ENCODE measurements at regions not wholly inside any gene's neighbourhood (a gene's known extent, or its start where the extent isn't known, plus 50 kb on each side); places are given as distances from the start of the nearest gene placed in this dataset.

DNA sequence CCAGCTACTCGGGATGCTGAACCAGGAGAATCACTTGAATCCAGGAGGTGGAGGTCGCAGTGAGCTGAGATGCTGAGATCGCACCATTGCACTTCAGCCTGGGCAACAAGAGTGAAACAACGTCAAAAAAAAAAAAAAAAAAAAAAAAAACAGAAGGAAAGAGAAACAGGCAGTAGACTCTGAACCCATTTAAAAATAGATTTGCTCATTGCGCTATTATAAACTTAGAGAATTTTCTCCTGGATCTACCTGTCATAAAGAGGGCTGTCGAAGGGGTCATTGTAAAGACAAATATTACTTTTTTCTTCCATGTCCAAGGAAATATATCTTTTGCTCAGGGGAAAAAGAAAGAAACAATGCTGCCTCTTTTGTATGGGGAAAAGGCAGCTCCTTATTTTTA is 425.0 kb upstream of the ID2 start:
- no peak for DNase-seq (ENCODE audit: low spot score)

DNA sequence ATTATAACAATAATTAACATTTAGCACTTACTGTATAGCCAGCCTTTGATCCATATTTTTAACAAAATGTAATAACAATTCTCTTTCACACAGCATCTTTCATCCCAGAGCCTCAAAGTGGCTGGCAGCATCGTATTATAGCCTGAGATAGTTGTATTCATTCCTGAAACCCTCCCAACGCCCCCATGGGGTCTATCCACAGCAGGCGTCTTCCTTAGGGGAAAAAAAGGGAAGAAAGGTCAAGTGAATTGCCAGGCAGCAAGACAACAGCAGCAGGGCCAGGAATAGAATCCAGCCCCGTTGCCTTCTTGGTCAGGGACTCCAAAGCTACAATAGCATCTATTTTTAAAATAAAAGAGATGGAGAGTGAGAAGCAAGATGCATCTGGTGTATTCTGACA is 424.4 kb upstream of the ID2 start:
- DNase-seq (ENCODE audit: low spot score), result no peak

DNA sequence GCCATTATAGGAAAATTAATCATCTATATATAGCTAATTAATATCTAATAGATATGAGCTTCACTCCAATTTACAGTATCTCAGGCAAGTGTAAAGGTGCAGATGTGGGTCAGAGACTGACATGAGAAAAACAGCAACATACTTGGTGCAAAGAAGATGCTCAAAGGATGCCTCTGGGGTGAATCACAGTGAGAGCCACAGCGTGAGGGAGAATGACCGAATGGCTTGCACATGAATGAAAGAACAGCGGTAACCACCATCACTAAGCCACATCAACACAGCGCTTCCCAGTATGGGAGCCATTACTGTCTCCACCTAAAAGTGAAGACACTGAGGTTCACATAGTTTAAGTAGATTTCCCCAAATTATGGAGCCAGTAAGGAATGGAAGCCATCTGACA is 423.4 kb upstream of the ID2 start:
- no peak for DNase-seq (ENCODE audit: low spot score)

DNA sequence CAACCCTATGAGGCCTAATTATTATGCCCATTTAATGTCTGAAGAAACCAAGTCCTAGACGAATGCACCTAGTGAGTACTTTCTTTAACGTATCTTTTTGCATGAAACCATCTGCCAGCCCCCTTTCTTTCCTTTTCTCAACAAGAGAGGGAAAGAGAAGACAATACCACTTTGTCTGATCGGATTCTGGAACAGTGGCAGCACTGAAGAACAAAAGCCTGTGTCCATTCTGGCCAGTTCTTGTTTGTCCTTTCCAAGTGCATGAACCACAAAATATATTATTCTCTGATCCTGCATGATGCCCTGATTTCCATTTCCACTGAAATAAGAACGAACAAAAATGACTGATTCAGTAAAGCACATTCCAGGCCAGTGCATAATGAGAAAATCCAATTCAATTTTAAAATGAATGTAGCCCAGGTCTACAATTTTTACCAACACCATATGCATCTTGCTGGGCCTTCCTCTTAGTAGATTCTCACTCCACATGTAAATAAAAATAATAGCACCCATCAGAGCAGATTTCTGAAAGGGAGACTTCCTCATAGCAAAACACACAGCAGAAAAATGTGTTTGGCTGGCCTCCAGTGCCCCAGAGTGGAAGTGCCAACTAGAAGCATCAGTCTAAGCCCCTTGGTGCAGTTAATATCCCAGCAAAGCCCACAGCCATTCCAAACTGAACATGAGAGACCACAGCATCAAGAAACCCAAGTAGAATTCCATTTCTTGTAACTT is 422.6 kb upstream of the ID2 start:
- no peak for DNase-seq (ENCODE audit: low spot score)

DNA sequence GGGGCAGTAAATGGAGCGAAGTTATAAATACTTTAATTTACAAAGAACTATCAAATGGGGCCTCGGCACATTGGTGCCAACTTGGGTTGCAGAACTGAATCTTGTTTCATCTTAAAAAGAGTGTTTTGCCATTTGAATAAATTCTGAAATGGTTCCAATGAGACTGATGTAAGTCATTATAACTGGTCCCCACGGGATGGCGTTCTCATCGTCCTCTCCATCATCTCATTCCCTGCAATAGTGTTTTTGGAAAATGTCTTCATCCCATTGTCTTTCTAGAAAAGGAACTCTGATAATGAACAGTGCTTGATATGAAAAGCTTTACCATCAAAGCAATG is 422.0 kb upstream of the ID2 start:
- no peak for DNase-seq (ENCODE audit: low spot score)

DNA sequence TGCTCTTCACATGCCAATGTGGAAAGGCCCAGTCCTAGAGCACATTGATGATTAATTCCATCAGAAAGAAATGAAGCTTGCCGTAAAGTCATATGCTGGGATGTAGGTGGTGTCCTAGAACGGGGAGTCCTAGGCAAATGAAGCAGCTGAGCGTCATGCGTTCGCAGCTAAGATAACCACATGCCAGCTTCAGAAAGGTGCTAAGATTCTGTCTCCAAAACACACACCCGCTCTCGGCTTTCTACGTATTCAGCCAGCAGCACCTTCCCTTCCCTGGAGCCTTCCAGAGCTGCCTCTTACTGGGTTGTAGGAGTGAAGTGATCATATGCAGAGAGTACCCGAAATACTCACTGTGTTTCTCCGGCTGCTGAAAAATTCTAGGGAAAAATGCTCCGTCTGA is 421.6 kb upstream of the ID2 start:
- DNase-seq (ENCODE audit: low spot score), result no peak

DNA sequence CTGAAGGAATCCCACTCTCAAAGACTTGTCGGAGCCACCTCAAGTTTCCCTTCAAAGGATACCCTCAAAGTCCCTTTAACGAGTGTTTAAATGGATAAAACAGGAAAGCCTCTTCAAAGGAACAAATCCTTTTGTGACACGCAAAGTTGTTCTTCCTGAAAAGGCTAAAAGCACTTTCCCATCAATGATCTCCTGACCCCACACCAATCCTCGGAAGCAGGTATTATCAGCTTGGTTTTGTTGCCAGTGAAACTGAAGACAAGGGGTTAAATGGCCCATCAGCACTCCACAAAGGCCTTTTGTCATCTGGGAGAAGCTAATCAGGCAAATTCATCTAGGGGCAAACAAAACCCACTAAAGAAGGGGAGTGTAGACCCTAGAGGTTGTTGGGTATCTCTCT is 418.0 kb upstream of the ID2 start:
- DNase-seq (ENCODE audit: low spot score), result no peak

DNA sequence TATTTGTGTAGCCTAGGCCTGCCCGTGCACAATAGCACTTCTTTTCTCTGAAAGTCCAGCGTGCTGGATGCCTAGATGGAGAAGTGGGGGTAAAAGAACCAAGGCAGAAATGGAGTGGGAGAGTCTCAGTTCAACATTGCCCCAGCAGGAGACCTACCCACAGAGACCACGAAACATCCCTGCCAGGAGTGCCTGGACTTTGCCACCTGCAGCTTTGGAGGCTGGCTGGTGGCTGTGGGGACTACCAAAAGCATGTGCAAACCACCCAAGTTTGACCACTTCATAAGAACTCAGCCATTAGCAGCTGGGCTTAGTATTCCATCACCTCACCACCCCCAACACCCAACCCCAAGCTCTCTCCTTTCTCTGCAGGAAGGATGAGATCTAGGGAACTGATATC is 416.9 kb upstream of the ID2 start:
- DNase-seq (ENCODE audit: low spot score), result peak; percentile 41

DNA sequence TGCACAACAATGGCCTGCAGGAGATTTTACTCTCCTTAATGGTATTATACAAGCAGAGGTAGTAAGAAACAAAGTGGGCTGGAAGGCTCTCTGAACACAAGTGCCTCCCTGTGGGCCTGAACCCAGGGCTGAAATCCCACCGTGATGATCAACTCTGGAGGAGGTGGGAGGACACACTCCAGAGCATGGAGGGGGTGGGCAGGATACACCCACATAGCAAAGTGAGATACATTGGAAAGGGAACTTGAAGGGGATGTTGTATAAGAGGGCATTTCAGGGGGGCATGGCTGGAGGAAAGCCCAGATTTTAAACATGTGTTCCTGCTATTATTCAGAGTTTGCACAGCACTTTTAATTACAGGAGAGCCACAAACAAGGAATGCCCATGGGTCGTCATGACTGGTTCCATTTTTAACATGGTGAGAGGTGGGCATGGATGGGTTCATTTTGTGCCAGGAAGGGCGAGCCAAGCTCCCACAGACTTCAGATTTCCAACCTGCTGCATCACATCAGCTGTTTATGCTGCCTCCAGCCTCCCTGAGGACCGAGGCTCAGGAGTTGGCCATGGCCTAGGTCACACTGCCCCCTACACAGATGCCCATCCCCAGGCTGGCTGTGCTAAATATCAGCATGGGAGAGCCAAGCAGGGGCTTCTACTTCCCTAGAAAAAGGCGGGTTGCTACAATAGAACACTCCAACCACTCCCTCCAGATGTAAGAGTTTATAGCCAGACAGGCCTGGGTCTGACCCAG is 416.2 kb upstream of the ID2 start:
- no peak for DNase-seq (ENCODE audit: low spot score)

DNA sequence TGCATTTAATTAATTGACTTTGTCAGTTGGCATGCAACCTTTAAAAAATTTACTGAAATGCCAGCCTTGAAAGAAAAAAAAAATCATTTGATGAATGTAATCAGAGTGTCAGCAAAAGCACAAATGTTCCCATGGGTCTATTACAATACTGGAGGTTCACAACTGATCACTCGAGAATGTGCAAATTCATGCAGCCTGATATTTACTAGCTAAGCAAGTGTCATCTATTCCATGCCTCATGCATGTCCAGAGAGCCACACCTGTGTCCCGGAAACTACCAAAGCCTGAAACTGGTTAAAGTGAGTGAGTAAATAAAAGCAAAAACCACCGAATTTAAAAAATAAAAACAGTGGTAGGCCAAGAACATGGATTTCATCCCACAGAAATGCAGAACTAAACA is 415.3 kb upstream of the ID2 start:
- no peak for DNase-seq (ENCODE audit: low spot score)

DNA sequence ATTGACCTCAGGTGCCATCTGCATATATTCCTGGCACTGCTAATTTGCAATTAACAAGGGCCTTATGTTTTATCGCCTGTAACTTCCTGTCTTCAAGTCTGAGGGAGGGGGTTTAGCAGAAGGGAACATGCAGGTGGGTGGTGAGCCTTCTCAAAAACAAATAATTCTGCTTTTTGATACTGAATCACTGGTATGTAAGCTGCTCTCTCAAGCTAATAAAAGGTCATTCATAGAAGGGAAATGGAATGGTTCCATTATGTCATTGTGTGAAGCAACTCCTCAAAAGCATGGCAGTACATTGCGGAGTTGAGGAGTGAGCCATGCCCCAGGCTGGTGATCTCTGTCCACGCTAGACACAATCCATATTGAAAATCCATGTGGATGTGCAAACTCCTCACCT is 414.8 kb upstream of the ID2 start:
- no peak for DNase-seq (ENCODE audit: low spot score)

DNA sequence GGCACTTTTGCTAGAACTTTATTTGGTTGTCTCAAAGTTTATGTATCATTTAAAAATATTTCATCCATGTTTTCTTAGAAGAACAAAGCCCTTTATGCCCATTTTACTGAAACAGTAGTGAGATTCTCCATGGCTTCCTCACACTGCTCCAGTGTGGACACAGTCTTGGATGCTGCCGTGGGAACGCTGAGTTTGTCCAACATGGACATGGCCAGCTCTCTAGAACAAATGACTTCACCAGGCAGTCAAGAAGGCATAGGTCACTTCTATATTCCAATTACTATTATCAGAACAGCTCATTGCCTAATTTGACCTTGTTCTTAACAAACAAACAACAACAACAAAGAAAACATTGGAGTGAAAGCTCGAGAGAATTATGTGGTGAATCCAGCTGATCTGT is 414.1 kb upstream of the ID2 start:
- DNase-seq (ENCODE audit: low spot score), result no peak

DNA sequence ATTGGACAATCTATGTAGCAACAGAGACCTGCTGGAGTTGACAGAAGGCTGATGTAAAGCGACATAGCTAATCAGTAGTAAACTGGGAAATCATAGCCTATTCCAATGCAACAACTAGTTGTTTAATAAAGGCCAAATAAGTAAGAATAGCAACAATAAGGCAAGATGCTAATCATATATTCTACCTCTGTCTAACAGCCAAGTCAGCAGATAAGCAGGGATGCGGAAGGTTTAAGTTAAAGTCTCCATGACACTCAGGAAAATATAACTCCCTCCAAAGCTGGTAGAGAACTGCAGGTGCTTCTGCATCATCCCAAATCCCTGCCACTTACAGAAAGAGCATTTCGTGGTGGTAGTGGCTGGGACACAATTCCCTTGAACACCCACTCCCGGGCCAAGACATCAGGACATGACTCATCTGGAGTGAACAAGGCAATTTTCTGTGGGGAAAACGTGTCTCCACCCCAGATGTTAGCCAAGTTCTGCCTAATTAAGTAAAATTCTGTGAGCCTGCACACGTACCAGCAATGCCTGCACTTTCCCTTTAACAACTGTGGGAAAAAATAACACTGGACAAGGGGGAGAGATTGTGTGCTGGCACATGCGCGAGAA is 413.6 kb upstream of the ID2 start:
- peak; percentile 6 for DNase-seq (ENCODE audit: low spot score)

DNA sequence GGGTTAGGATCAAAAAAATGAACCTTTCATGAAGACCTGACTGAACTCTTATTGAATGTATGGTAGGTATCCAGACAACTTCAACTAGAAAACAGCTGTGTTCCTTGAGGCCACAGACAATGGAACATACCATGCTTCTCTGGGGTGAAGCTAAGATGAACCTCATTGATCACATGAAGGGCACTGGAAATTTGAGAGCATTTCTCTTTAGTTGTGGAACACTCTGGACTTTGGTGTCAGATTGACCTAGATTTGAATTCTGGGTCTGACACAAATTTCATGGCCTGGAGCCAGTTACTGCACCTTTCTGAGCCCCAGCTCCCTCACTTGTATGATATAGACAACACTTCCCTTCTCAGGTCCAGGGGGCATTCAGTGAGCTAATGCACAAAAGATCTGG is 411.2 kb upstream of the ID2 start:
- no peak for DNase-seq (ENCODE audit: low spot score)

DNA sequence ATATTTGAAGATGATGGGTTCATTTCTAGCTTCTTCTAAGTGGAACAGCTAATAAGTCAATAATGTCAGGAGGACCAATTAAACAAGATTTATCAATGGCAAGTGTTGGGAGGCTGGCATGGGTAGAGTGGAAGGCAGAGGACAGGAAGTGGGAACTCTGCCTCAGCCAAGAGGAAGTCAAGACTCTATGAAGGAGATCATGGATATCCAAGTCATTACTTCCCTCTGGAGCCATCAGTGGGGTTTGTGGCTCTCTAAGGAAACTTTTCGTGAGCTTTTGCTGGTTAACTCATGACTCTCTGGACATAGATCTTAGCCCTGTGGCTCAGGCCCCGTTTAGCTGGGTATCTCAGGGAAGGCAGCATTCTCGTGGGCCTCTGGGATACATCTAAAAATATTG is 410.4 kb upstream of the ID2 start:
- DNase-seq (ENCODE audit: low spot score), result no peak

DNA sequence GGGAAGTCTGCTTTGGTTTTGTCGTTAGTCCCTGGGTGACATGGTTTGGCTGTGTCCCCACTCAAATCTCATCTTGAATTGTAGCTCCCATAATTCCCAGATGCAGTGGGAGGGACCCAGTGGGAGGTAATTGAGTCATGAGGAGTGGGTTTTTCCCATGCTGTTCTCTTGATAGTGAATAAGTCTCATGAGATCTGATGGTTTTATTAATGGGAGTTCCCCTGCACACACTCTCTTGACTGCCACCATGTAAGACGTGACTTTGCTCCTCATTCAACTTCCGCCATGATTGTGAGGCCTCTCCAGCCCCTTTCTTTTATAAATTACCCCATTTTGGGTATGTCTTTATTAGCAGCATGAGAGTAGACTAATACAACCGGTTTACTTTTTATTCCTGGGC is 405.8 kb upstream of the ID2 start:
- no peak for DNase-seq (ENCODE audit: low spot score)

DNA sequence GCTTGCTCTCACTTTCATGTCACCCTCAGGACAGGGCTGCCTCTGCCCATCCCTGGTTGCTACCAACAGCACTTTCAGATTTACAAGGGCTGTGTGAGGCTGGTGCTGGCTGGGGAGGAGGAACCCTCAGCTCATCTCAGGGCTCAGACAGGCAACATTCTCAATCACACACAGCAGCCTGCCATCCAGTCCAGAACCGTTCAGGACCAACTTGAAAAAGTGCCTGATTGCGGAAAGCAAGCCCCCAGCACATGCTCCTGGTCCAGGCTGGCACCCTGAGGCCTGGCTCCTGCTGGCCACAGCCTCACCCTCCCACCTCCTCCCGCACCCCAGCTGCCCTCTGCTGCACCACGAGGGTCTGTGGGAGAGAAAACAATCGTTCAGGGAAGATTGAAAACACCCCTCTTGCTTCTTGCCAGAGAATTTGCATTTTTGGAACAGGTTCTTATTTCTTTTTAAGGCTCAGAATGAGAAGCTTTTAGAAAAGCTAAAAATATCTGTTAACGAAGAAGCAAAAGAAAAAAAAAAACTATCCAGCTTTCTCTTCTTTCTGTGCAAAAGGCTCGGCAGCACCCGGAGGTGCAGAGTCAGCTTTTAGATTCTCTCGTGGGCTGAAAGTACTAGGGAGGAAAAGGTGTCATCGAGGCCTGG is 403.8 kb upstream of the ID2 start:
- no peak for DNase-seq (ENCODE audit: low spot score)

DNA sequence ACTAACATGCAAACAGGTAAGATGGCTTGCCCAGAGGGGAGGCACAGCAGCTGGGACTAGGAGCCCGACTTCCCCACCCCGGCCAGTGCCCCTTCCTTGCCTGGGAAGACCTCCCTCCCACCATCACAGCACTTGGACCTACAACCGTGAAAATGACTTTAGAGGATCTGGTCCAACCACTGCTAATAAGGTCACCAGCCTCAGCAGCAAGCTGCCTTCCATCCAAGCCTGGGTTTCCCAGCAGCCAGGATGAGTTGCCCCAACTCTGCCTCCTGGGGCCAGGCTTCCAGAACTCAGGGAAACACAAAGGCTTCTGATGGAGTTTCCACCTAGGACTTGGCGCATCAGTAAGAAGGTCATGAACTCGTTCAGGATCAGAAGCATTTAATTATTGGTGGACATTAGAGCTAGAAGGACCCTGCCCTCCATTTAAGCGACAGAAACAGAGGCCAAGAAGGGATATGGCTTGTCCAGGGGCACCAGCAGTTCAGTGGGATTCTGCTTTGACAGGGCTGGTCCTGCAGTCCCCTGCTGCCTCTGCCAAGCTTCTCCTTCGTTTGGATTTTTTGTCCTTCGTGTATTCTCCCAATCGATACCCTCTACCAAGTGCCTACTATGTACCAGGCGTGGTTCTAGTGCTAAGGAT is 403.0 kb upstream of the ID2 start:
- DNase-seq (ENCODE audit: low spot score), result no peak

DNA sequence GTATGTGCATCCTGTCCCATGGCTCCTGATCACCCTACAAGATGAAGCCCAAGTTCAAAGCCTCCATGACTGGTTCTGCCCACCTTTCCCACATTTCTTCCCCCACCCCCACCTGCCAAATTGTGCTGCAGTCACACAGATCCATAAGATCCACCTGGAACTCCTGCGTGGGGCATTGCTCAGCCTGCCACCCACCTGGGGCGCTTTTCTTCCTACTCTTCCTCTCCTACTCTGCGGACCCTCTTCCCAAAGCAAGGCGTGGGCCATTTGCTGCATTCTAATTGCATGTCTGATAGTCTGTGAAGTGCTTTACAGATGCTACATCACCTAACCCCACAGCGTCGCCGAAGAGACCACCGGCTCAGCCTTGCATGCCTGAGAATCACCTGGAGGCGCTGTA is 402.4 kb upstream of the ID2 start:
- no peak for DNase-seq (ENCODE audit: low spot score)

DNA sequence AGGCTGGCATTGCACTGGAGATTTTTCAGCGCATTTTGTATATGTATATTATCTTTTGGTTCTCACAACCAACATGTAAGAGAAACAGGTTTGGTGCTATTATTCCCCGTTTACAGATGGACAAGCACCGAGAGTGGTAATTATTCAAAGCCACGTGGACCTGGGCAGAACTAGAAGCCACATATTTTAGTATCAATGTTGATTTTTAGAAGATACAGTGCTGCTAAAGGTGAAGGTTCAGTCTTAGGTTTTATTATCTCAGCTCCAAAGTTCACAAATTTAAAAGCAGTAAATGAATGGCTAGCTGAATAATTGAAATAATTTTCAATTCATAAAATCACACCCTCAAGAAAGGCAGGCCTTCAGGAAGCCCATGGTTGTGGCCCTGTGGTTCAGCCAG is 400.6 kb upstream of the ID2 start:
- DNase-seq (ENCODE audit: low spot score), result no peak

DNA sequence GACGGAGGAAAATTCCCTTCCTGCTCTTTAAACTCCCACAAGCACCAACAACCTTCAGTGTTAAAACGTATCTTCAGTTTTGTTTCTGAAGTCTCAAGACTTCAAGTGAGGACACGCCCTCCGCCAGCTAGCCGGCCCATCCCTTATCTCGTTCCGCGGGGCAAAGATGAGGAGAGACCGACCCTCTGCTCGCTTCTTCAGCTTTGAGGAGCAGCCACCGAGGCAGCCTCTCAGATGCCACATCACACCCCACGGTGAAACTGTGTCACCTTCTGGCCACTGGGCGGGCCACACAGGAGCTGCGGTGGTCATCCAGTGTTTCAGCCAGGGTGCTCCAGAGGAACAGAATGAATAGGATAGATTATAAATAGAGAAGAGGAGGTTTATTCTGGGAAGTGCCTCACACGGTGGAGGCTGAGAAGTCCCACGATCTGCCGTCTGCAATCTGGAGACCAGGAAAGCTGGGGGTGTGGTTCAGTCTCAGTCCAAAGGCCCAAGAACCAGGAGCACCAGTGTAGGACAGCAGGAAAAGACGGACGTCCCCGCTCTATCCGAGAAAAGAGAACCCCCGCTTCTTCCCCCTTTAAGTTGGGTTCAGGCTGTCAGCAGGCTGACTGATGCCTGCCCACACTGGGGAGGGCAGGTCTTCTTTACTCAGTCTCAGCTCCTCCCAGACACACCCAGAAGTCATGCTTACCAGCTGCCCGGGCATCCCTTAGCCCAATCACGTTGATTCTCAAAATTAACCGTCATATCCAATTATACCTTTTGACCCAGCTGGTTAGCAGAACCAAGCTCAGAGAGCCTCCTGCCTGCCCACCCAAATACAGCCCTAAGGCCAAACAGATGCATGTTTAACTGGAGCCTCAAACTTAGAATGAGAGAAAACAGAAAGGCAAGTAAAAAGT is 399.7 kb upstream of the ID2 start:
- no peak for DNase-seq (ENCODE audit: low spot score)

DNA sequence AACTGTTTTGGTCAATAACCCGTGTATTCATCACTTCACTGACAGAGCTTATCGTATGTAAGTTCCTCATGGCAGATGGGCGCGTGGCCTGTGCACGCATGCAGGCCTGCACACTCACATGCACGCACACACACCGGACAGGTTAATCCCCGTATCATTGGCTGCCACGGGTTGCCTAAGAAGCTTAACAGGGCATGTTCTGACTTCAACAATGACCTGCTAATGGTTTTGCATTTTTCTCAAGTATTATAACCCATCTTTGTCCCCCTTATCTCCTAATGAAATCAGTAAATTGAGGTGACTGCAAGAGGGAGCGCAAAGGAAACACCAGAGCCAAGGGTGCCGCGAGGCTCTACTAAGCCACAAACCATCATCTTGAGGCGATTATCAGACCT is 399.0 kb upstream of the ID2 start:
- DNase-seq (ENCODE audit: low spot score), result no peak
